ENCODE measurements at regions not wholly inside any gene's neighbourhood (a gene's known extent, or its start where the extent isn't known, plus 50 kb on each side); places are given as distances from the start of the nearest gene placed in this dataset.

DNA sequence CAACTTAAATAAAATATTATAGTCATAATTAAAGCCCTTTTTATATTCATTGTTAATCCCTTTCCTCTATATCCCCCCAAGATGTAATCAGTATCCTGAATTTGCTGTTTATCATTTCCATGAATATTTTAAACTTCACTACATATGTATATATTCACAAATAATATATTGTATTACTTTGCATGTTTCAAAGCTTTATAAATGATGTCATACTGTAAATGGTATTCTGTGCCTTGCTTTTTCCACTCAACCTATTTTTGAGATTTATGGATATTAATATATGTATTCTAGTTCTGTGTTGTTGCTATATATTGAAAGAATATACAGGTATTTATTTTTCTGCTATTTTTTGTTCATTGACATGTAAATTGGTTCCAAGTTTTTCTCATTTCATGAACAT lies 173.1 kb downstream of the CCDC71L start:
- TF ChIP-seq, protein P1, sequence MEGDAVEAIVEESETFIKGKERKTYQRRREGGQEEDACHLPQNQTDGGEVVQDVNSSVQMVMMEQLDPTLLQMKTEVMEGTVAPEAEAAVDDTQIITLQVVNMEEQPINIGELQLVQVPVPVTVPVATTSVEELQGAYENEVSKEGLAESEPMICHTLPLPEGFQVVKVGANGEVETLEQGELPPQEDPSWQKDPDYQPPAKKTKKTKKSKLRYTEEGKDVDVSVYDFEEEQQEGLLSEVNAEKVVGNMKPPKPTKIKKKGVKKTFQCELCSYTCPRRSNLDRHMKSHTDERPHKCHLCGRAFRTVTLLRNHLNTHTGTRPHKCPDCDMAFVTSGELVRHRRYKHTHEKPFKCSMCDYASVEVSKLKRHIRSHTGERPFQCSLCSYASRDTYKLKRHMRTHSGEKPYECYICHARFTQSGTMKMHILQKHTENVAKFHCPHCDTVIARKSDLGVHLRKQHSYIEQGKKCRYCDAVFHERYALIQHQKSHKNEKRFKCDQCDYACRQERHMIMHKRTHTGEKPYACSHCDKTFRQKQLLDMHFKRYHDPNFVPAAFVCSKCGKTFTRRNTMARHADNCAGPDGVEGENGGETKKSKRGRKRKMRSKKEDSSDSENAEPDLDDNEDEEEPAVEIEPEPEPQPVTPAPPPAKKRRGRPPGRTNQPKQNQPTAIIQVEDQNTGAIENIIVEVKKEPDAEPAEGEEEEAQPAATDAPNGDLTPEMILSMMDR (IDR thresholded peaks at IDR 0.05 in 8 of 11, conservative IDR thresholded peaks at IDR 0.05 in 3 of 11), result no peak
- TF ChIP-seq POLR2A (IDR thresholded peaks at IDR 0.05) (no peak), POLR2AphosphoS5 (IDR thresholded peaks at IDR 0.05) (no peak)

All from spleen (tissue), 7 donors.